ENCODE measurements at regions not wholly inside any gene's neighbourhood (a gene's known extent, or its start where the extent isn't known, plus 50 kb on each side); places are given as distances from the start of the nearest gene placed in this dataset.

DNA sequence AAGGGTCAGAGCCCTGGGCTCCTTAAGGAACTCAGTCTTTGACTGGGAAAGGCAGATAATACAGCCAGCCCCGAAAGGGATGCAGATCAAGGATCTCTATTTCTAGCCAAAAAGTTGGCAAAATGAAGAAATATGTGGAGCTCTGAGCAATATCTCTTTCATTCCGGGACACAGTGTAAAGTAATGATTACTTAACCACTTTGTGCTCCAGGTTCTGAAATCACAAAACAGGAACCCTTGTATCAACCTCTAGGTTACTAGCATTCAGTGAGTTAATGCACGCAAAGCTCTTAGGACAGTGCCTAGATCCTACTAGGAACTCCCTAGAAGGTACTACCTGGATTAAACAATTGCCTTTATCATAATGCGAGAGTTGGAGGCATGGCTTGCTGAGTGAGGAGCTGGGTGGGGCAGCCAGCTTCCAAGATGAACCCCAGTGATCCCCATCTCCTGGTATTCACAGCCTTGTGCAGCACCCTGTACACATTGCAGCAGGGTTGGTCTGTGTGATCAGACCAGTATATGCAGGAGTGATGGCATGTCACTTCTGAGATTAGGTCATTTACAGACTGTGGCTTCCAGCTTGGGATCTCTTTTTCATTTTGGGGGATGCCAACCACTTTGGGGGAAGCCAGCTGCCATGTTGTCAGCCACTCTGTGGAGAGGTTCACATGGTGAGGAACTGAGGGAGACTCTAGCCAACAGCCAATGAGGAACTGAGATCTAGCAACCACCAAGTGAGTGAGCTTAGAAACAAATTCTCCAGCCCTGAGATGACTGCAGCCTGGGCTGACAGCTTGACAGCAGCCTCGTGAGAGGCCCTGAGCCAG, 103.1 kb upstream of the SLC44A1 start:
- TF ChIP-seq, protein P1, sequence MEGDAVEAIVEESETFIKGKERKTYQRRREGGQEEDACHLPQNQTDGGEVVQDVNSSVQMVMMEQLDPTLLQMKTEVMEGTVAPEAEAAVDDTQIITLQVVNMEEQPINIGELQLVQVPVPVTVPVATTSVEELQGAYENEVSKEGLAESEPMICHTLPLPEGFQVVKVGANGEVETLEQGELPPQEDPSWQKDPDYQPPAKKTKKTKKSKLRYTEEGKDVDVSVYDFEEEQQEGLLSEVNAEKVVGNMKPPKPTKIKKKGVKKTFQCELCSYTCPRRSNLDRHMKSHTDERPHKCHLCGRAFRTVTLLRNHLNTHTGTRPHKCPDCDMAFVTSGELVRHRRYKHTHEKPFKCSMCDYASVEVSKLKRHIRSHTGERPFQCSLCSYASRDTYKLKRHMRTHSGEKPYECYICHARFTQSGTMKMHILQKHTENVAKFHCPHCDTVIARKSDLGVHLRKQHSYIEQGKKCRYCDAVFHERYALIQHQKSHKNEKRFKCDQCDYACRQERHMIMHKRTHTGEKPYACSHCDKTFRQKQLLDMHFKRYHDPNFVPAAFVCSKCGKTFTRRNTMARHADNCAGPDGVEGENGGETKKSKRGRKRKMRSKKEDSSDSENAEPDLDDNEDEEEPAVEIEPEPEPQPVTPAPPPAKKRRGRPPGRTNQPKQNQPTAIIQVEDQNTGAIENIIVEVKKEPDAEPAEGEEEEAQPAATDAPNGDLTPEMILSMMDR (conservative IDR thresholded peaks at IDR 0.05; ENCODE audit: low read depth in 2 of 2): no peak
- TF ChIP-seq, protein P2, sequence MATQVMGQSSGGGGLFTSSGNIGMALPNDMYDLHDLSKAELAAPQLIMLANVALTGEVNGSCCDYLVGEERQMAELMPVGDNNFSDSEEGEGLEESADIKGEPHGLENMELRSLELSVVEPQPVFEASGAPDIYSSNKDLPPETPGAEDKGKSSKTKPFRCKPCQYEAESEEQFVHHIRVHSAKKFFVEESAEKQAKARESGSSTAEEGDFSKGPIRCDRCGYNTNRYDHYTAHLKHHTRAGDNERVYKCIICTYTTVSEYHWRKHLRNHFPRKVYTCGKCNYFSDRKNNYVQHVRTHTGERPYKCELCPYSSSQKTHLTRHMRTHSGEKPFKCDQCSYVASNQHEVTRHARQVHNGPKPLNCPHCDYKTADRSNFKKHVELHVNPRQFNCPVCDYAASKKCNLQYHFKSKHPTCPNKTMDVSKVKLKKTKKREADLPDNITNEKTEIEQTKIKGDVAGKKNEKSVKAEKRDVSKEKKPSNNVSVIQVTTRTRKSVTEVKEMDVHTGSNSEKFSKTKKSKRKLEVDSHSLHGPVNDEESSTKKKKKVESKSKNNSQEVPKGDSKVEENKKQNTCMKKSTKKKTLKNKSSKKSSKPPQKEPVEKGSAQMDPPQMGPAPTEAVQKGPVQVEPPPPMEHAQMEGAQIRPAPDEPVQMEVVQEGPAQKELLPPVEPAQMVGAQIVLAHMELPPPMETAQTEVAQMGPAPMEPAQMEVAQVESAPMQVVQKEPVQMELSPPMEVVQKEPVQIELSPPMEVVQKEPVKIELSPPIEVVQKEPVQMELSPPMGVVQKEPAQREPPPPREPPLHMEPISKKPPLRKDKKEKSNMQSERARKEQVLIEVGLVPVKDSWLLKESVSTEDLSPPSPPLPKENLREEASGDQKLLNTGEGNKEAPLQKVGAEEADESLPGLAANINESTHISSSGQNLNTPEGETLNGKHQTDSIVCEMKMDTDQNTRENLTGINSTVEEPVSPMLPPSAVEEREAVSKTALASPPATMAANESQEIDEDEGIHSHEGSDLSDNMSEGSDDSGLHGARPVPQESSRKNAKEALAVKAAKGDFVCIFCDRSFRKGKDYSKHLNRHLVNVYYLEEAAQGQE (IDR thresholded peaks at IDR 0.05; ENCODE audit: unreplicated experiment): no peak
- TF ChIP-seq EZH2 (IDR thresholded peaks at IDR 0.05; ENCODE audit: low read depth, unreplicated experiment) (no peak), JUNB (IDR thresholded peaks at IDR 0.05; ENCODE audit: unreplicated experiment) (no peak), EZH2phosphoT487 (IDR thresholded peaks at IDR 0.05; ENCODE audit: unreplicated experiment) (no peak), POLR2AphosphoS5 (IDR thresholded peaks at IDR 0.05; ENCODE audit: low read depth) (no peak), CREB1 (CRISPR knock-in tag; IDR thresholded peaks at IDR 0.05; ENCODE audit: low read depth) (no peak), STAT1 (IDR thresholded peaks at IDR 0.05; ENCODE audit: unreplicated experiment) (no peak), ZNF114 (CRISPR knock-in tag; IDR thresholded peaks at IDR 0.05) (no peak), NANOG (IDR thresholded peaks at IDR 0.05; ENCODE audit: borderline replicate concordance) (no peak), ZNF331 (CRISPR knock-in tag; IDR thresholded peaks at IDR 0.05; ENCODE audit: low read depth) (no peak)
- TF ChIP-seq, protein P3, sequence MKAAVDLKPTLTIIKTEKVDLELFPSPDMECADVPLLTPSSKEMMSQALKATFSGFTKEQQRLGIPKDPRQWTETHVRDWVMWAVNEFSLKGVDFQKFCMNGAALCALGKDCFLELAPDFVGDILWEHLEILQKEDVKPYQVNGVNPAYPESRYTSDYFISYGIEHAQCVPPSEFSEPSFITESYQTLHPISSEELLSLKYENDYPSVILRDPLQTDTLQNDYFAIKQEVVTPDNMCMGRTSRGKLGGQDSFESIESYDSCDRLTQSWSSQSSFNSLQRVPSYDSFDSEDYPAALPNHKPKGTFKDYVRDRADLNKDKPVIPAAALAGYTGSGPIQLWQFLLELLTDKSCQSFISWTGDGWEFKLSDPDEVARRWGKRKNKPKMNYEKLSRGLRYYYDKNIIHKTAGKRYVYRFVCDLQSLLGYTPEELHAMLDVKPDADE (IDR thresholded peaks at IDR 0.05): no peak
- TF ChIP-seq, protein P4, sequence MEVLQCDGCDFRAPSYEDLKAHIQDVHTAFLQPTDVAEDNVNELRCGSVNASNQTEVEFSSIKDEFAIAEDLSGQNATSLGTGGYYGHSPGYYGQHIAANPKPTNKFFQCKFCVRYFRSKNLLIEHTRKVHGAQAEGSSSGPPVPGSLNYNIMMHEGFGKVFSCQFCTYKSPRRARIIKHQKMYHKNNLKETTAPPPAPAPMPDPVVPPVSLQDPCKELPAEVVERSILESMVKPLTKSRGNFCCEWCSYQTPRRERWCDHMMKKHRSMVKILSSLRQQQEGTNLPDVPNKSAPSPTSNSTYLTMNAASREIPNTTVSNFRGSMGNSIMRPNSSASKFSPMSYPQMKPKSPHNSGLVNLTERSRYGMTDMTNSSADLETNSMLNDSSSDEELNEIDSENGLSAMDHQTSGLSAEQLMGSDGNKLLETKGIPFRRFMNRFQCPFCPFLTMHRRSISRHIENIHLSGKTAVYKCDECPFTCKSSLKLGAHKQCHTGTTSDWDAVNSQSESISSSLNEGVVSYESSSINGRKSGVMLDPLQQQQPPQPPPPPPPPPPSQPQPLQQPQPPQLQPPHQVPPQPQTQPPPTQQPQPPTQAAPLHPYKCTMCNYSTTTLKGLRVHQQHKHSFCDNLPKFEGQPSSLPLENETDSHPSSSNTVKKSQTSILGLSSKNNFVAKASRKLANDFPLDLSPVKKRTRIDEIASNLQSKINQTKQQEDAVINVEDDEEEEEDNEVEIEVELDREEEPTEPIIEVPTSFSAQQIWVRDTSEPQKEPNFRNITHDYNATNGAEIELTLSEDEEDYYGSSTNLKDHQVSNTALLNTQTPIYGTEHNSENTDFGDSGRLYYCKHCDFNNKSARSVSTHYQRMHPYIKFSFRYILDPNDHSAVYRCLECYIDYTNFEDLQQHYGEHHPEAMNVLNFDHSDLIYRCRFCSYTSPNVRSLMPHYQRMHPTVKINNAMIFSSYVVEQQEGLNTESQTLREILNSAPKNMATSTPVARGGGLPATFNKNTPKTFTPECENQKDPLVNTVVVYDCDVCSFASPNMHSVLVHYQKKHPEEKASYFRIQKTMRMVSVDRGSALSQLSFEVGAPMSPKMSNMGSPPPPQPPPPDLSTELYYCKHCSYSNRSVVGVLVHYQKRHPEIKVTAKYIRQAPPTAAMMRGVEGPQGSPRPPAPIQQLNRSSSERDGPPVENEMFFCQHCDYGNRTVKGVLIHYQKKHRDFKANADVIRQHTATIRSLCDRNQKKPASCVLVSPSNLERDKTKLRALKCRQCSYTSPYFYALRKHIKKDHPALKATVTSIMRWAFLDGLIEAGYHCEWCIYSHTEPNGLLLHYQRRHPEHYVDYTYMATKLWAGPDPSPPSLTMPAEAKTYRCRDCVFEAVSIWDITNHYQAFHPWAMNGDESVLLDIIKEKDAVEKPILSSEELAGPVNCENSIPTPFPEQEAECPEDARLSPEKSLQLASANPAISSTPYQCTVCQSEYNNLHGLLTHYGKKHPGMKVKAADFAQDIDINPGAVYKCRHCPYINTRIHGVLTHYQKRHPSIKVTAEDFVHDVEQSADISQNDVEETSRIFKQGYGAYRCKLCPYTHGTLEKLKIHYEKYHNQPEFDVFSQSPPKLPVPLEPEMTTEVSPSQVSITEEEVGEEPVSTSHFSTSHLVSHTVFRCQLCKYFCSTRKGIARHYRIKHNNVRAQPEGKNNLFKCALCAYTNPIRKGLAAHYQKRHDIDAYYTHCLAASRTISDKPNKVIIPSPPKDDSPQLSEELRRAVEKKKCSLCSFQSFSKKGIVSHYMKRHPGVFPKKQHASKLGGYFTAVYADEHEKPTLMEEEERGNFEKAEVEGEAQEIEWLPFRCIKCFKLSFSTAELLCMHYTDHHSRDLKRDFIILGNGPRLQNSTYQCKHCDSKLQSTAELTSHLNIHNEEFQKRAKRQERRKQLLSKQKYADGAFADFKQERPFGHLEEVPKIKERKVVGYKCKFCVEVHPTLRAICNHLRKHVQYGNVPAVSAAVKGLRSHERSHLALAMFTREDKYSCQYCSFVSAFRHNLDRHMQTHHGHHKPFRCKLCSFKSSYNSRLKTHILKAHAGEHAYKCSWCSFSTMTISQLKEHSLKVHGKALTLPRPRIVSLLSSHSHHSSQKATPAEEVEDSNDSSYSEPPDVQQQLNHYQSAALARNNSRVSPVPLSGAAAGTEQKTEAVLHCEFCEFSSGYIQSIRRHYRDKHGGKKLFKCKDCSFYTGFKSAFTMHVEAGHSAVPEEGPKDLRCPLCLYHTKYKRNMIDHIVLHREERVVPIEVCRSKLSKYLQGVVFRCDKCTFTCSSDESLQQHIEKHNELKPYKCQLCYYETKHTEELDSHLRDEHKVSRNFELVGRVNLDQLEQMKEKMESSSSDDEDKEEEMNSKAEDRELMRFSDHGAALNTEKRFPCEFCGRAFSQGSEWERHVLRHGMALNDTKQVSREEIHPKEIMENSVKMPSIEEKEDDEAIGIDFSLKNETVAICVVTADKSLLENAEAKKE (CRISPR knock-in tag; IDR thresholded peaks at IDR 0.05): no peak
